NCI-H69 (cell line): ENCODE measurements at regions not wholly inside any gene's neighbourhood (a gene's known extent, or its start where the extent isn't known, plus 50 kb on each side); places are given as distances from the start of the nearest gene placed in this dataset.

Source experiments
- DNase-seq: peaks from one replicate; lab custom pipeline; 2025; lab: John Stamatoyannopoulos, UW

DNA sequence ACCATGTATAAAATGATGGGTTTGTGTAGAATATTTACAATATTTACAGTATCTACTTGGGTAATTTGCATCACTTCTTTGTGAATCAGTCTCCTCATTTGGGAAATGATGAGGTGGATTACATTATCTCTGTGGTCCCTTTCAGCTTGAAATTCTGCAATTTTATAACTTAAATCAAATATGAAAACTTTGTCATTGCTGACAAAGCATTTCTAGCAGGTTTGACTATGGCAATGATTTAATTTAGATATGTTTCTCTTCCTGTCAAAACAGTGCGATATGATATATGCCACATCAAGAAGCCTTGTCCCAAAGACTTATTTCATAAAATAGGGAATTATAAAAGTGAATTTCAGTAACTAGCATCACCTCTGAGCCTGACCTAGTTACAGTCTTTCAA, 315.8 kb upstream of the MEIS2 start:
- DNase-seq: no peak

- DNase-seq: no peak
Measured at GRCh38 chr15:37425541-37425940, 325.2 kb upstream of the MEIS2 start.

DNA sequence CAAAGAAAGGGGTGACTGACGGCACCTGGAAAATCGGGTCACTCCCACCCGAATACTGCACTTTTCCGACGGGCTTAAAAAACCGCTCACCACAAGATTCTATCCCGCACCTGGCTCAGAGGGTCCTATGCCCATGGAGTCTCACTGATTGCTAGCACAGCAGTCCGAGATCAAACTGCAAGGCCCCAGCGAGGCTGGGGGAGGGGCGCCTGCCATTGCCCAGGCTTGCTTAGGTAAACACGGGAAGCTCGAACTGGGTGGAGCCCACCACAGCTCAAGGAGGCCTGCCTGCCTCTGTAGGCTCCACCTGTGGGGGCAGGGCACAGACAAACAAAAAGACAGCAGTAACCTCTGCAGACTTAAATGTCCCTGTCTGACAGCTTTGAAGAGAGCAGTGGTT, 327.0 kb upstream of the MEIS2 start:
- peak; percentile 7 for DNase-seq

DNA sequence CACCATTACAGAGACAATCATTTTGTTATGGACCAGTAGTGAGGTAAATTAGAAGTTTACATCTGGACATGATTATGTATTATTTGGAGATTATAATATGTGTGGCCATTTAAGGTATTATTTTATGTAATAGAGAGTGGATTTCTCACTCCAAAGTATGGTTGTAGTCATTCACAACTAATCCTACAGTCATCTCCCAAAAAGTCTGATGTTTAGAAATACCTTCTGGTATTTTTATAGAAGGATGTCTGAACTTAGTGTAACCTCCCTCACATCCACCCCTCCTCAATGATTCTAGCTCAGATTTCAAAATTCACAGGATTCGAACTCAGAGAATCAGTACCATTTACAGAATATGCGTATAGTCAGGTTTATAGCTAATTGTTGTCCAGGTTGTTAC, 346.6 kb upstream of the MEIS2 start:
- DNase-seq: no peak

GRCh38 chr15:37452498-37452897, 352.1 kb upstream of the MEIS2 start:
- DNase-seq: no peak

DNA sequence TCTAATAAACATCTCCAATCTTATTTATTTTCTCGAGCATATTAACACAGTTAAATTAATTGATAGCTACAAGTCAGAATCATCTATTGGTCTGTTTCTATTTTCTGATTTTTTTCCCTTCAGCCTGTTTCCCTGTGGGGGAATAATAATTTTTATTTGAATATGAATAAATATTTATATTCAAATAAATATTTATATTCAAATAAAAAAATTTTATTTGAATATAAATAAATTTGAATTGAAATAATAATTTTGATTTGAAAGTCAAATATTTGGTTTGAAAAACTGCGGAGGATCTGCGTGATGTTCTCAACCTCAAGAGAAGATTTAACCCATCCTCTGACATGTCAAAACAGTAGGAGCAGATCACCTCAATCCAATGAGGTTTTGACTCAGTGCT, 380.1 kb upstream of the MEIS2 start:
- DNase-seq: no peak

- no peak for DNase-seq
Measured at GRCh38 chr15:37481126-37481525, 380.8 kb upstream of the MEIS2 start.

GRCh38 chr15:37483779-37484178, 383.4 kb upstream of the MEIS2 start:
- DNase-seq: no peak

DNA sequence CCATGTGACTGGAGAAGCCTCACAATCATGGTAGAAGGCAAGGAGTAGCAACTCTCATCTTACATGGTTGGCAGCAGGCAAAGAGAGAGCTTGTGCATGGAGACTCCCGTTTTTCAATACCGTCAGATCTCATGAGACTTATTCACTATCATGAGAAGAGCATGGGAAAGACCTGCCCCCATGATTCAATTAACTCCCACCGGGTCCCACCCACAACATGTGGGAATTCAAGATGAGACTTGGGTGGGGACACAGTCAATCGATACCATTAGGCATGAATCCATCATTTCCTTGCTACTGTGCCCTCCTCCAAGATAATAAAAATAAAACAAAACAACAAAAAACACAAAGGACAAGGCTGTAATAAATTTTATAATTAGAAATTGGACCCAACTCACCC, 384.7 kb upstream of the MEIS2 start:
- DNase-seq: no peak

GRCh38 chr15:37490707-37491106, 390.4 kb upstream of the MEIS2 start:
- no peak for DNase-seq

- DNase-seq: no peak
Measured at GRCh38 chr15:37516621-37517020, 416.3 kb upstream of the MEIS2 start.

DNA sequence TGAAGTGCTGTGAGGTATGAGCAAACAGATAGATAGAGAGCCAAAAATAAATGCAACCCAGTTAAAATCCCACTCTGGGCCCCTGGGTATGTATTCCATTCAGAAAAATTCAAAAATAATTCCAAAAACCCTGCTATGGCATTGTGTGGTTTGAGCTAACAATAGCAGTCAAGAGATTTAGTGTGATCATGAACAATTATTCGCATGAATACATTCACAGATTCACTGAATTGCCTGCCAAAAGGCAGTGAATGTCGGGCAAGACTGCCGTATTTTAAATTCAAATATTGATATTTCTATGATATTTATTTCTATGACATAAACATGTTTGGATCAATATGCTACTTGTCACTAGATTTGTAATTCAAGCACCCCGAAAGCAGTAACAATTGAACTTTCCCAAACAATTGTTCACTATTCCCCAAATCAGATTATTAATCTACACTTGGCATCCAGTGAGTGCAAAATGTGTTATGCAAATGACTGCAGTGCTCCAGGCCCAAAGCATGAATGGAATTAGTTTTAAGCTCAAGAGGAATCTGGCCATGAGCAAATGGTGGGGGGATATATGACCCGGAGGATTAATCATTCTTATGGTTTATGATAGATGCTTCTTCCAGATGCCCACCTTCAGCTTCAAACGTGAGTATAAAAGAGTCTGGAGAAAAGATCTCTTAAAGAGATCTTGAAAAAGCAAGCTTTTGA, 417.0 kb upstream of the MEIS2 start:
- DNase-seq: no peak

GRCh38 chr15:37518436-37518835, 416.0 kb upstream of the TMCO5A start:
- no peak for DNase-seq

DNA sequence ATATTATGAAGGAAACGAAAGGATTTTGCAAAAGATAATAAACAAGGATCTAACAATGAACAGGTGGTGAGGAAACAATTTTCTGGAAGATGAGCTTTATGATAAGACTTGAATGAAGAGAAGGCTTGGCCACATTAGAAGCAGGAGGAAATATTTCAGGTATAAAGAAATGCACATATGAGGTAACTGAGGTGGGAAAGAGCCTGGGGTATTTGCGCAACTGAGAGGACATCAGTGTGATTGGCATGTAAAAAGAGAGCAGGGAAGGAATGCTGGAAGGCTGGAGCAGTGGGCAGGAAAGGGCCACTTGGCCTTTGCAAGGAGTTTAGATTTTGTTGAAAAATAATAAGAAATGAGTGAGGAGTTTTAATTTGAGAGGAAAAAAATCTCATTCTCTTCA, 414.4 kb upstream of the TMCO5A start:
- DNase-seq: no peak

GRCh38 chr15:37520882-37521281, 413.6 kb upstream of the TMCO5A start:
- DNase-seq: no peak

DNA sequence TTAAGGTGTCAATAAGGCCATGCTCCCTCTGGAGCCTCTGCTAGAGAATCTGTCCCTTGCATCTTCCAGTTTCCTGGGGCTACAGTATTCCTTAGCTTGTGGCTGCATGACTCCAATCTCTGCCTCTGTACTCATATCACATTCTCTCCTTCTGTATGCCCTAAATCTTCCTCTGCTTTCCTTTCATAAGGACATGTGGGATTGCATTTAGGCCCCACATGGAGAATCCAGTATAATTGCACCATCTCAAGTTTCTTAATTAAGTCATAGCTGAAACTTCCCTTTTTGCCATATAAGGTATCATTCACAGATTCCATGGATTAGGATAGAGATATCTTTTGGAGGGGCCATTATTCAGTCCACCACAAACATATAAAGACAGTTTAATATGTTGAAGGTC, 409.8 kb upstream of the TMCO5A start:
- peak; percentile 68 for DNase-seq

- DNase-seq: no peak
Measured at GRCh38 chr15:37528432-37528831, 406.0 kb upstream of the TMCO5A start.

DNA sequence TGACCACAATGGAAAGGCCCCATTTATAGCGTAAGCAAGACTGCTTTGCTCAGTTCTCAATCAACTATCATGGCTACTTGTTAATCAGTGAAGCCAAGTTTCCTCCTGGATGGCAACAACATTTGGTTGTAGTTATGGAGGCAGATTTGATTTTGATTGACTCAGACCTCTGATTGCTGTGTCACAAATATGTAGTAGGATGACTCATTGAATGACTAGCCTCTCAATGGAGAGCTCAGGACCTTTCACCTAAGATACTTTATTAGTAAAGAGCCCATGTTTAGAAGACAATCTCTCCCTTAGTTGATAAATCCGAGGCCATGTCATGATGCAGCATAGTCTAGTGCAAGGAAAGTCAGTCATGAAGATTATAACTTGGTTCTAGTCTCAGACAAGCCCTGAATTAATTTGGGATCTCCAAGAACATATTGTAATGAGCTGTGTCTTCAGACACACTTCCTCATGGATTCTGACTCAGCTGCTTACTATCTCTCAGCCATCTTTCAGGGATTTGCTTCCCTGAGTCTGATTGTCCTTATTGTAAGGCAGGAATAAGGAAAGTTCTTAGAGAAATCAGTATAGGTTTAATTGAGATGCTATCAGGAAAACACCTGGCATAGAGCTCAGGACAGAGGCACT, 397.4 kb upstream of the TMCO5A start:
- DNase-seq: no peak

- no peak for DNase-seq
Measured at GRCh38 chr15:37537802-37538201, 396.6 kb upstream of the TMCO5A start.

GRCh38 chr15:37548116-37548515, 386.3 kb upstream of the TMCO5A start:
- no peak for DNase-seq

- DNase-seq: no peak
Measured at GRCh38 chr15:37550360-37551024, 383.9 kb upstream of the TMCO5A start.

DNA sequence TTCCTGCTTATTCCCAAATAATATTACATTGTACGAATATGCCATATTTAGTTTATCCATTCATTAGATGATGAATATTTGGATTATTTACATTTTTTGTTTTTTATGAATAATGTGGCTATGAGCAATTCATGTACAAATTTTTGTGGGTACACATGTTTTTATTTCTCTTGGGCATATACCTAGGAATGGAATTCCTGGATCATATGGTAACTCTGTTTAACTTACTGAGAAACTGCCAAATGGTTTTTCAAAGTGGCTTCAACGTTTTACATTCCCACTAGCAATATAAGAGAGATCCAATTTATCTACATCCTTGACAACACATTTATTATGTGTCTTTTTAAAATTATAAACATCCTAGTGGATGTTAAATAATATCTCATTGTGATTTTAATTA, 362.0 kb upstream of the TMCO5A start:
- no peak for DNase-seq

DNA sequence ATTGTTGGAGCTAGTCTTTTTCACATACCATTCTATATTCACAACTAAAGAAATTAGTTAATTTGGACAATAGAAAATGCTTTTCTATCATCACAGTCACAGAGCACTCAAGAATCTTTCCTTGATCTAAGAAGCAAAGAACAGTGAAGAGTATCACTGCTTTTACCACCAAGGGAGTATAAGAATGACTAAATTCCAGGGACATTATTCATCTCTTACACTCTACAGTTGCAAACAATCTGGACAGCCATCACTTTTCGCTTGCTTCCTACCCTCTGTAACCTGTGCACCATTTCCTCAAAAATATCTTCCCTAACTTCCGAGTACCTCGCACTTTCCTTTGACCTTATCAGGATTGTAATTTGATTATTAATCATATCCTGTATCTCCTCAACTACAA, 359.5 kb upstream of the TMCO5A start:
- no peak for DNase-seq

DNA sequence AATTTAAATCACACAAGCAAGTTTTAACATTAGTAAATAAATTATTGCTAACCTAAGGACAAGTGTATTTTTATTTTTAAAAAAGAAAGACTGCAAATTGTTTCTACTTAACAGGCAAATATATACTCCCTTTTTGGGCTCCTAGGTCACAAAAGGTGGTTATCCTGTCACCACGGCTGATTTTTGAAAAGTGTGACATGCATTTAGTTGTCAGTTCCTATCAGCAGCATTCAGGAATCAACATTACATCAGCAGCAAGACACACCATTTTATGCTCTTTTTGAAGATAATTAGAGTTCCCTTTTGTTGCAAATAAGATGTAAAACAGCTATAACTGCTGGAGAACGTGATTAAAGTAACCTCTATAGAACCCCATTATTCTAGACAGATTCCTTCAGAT, 357.5 kb upstream of the TMCO5A start:
- no peak for DNase-seq
